ENCODE measurements at regions not wholly inside any gene's neighbourhood (a gene's known extent, or its start where the extent isn't known, plus 50 kb on each side); places are given as distances from the start of the nearest gene placed in this dataset.

GRCh38 chr7:13201628-13202027 lies 514.2 kb downstream of the ARL4A start:
- Mint-ChIP-seq H3K27ac (no peak overlapping the region), H3K27me3 (no peaks in the 10 kb centered on the region), H3K4me1 (no peaks in the 10 kb centered on the region), H3K9me3 (ENCODE audit: insufficient read depth) (no peaks in the 10 kb centered on the region), H3K4me3 (no peak overlapping the region)
- H3K79me2 ChIP-seq (ENCODE audit: control insufficient read depth, insufficient read depth, low read length) = no peaks in the 10 kb centered on the region
- H2AFZ ChIP-seq (ENCODE audit: insufficient read depth, low read depth, low read length, poor library complexity, severe bottlenecking) = no peak overlapping the region
- H4K20me1 ChIP-seq (ENCODE audit: control insufficient read depth, insufficient read depth, low read length, poor library complexity, severe bottlenecking) = no peaks in the 10 kb centered on the region
- TF ChIP-seq EZH2 (IDR thresholded peaks at IDR 0.05; ENCODE audit: borderline replicate concordance, insufficient read depth, low read depth, low read length, poor library complexity, severe bottlenecking) (no peak), CTCF (IDR thresholded peaks at IDR 0.05) (no peak)
- ChIA-PET CTCF (interaction anchor here (0.5 kb wide), 1 partner anchor 414 kb away, joined by 3 read pairs; no protein-coding TSS in a partner anchor), POLR2A (no interaction called here)
- no peaks in the 10 kb centered on the region for H3K4me1 ChIP-seq (ENCODE audit: control insufficient read depth in 2 of 2, insufficient read depth in 2 of 2, low read length in 2 of 2)
- WGBS (ENCODE audit: insufficient coverage) = no CpG with 5 or more reads among the region's 1 CpG
- intact Hi-C loops (cut with micrococcal nuclease) = no loop called here
- H3K27ac ChIP-seq (ENCODE audit: low read length in 2 of 2) = no peak overlapping the region
- no peak overlapping the region for H3K4me3 ChIP-seq (ENCODE audit: control extremely low read depth in 1 of 5, extremely low read depth in 1 of 5, insufficient read depth in 1 of 5, low read depth in 2 of 5, low read length in 4 of 5)
- DNase-seq (no peak), ATAC-seq (ENCODE audit: low read depth) (no peak)
- H3K4me2 ChIP-seq (replicated peaks; ENCODE audit: low read depth, low read length, poor library complexity, severe bottlenecking) = no peak overlapping the region
- H3K36me3 ChIP-seq (replicated peaks in 1 of 2; ENCODE audit: control extremely low read depth in 1 of 2, control insufficient read depth in 1 of 2, extremely low read depth in 1 of 2, insufficient read depth in 2 of 2, low read length in 1 of 2) = no peaks in the 10 kb centered on the region
- no peaks in the 10 kb centered on the region for H3K27me3 ChIP-seq (replicated peaks in 1 of 4; ENCODE audit: control extremely low read depth in 1 of 4, control insufficient read depth in 3 of 4, insufficient read depth in 4 of 4, low read length in 3 of 4)
- no peak overlapping the region for H3K9ac ChIP-seq (ENCODE audit: low read length)
- no peaks in the 10 kb centered on the region for H3K9me3 ChIP-seq (ENCODE audit: control extremely low read depth in 1 of 3, control insufficient read depth in 2 of 3, insufficient read depth in 1 of 3, low read length in 2 of 3)

GRCh38 chr7:13217768-13218167 lies 530.3 kb downstream of the ARL4A start:
- Histone ChIP-seq H3K9me3 (ENCODE audit: control extremely low read depth in 1 of 3, control insufficient read depth in 2 of 3, insufficient read depth in 1 of 3, low read length in 2 of 3) (no peaks in the 10 kb centered on the region), H3K27me3 (replicated peaks in 1 of 4; ENCODE audit: control extremely low read depth in 1 of 4, control insufficient read depth in 3 of 4, insufficient read depth in 4 of 4, low read length in 3 of 4) (no peaks in the 10 kb centered on the region), H2AFZ (ENCODE audit: insufficient read depth, low read depth, low read length, poor library complexity, severe bottlenecking) (no peak overlapping the region), H3K9ac (ENCODE audit: low read length) (no peak overlapping the region), H4K20me1 (ENCODE audit: control insufficient read depth, insufficient read depth, low read length, poor library complexity, severe bottlenecking) (no peaks in the 10 kb centered on the region), H3K27ac (ENCODE audit: low read length in 2 of 2) (no peak overlapping the region), H3K4me1 (ENCODE audit: control insufficient read depth in 2 of 2, insufficient read depth in 2 of 2, low read length in 2 of 2) (no peaks in the 10 kb centered on the region), H3K79me2 (ENCODE audit: control insufficient read depth, insufficient read depth, low read length) (no peaks in the 10 kb centered on the region), H3K4me2 (replicated peaks; ENCODE audit: low read depth, low read length, poor library complexity, severe bottlenecking) (no peak overlapping the region), H3K4me3 (ENCODE audit: control extremely low read depth in 1 of 5, extremely low read depth in 1 of 5, insufficient read depth in 1 of 5, low read depth in 2 of 5, low read length in 4 of 5) (no peak overlapping the region), H3K36me3 (replicated peaks in 1 of 2; ENCODE audit: control extremely low read depth in 1 of 2, control insufficient read depth in 1 of 2, extremely low read depth in 1 of 2, insufficient read depth in 2 of 2, low read length in 1 of 2) (no peaks in the 10 kb centered on the region)
- WGBS (ENCODE audit: insufficient coverage) = no CpG with 5 or more reads among the region's 1 CpG
- Mint-ChIP-seq H3K4me3 (no peak overlapping the region), H3K9me3 (ENCODE audit: insufficient read depth) (no peaks in the 10 kb centered on the region), H3K27me3 (peaks cover 4% of the 10 kb centered on the region), H3K4me1 (no peaks in the 10 kb centered on the region), H3K27ac (no peak overlapping the region)
- ChIA-PET CTCF (no interaction called here), POLR2A (no interaction called here)
- TF ChIP-seq EZH2 (IDR thresholded peaks at IDR 0.05; ENCODE audit: borderline replicate concordance, insufficient read depth, low read depth, low read length, poor library complexity, severe bottlenecking) = no peak
- TF ChIP-seq CTCF (IDR thresholded peaks at IDR 0.05) = no peak
- intact Hi-C loops (cut with micrococcal nuclease) = no loop called here
- DNase-seq (no peak), ATAC-seq (ENCODE audit: low read depth) (no peak)
